ENCODE measurements at regions not wholly inside any gene's neighbourhood (a gene's known extent, or its start where the extent isn't known, plus 50 kb on each side); places are given as distances from the start of the nearest gene placed in this dataset.

GRCh38 chr12:111169456-111169855, 199.4 kb downstream of the PHETA1 start:
- TF ChIP-seq, protein P1, sequence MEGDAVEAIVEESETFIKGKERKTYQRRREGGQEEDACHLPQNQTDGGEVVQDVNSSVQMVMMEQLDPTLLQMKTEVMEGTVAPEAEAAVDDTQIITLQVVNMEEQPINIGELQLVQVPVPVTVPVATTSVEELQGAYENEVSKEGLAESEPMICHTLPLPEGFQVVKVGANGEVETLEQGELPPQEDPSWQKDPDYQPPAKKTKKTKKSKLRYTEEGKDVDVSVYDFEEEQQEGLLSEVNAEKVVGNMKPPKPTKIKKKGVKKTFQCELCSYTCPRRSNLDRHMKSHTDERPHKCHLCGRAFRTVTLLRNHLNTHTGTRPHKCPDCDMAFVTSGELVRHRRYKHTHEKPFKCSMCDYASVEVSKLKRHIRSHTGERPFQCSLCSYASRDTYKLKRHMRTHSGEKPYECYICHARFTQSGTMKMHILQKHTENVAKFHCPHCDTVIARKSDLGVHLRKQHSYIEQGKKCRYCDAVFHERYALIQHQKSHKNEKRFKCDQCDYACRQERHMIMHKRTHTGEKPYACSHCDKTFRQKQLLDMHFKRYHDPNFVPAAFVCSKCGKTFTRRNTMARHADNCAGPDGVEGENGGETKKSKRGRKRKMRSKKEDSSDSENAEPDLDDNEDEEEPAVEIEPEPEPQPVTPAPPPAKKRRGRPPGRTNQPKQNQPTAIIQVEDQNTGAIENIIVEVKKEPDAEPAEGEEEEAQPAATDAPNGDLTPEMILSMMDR (IDR thresholded peaks at IDR 0.05; ENCODE audit: insufficient read depth, low read depth, low read length) = no peak
- DNase-seq (ENCODE audit: low read depth) = no peak
- H3K4me3 ChIP-seq (ENCODE audit: low read depth, low read length) = no peak overlapping the region

DNA sequence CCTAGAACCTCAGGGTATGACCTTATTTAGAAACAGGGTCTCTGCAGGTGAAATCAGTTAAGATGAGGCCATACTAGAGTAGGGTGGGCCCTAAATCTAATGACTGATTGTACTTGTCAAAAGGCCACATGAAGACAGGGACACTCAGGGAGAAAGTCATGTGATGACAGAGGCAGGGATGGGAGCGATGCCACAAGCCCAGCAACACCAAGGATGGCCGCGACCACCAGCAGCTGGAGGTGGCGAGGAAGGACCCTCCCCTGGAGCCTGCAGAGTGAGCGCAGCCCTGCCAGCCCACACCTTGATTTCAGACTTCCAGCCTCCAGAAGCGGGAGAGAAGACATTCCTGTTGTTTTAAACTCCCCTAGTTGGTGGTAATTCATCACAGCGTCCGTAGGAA, 199.9 kb downstream of the PHETA1 start:
- TF ChIP-seq, protein P1 (IDR thresholded peaks at IDR 0.05; ENCODE audit: insufficient read depth, low read depth, low read length) = no peak

GRCh38 chr12:111168009-111168900, 200.6 kb downstream of the PHETA1 start:
- TF ChIP-seq, protein P1 (IDR thresholded peaks at IDR 0.05; ENCODE audit: insufficient read depth, low read depth, low read length) = no peak
- DNase-seq (ENCODE audit: low read depth) = no peak
- no peak overlapping the region for H3K4me3 ChIP-seq (ENCODE audit: low read depth, low read length)

More for the DNA sequence above, 199.9 kb downstream of the PHETA1 start:
- DNase-seq (ENCODE audit: low read depth) = no peak
- H3K4me3 ChIP-seq (ENCODE audit: low read depth, low read length) = no peak overlapping the region

- DNase-seq (ENCODE audit: low read depth) = no peak
Measured at GRCh38 chr12:111166779-111167540, 201.9 kb downstream of the PHETA1 start.

GRCh38 chr12:111164833-111165525, 203.9 kb downstream of the PHETA1 start:
- TF ChIP-seq, protein P1 (IDR thresholded peaks at IDR 0.05; ENCODE audit: insufficient read depth, low read depth, low read length) = no peak
- no peak for DNase-seq (ENCODE audit: low read depth)
- H3K4me3 ChIP-seq (ENCODE audit: low read depth, low read length) = no peak overlapping the region

More at GRCh38 chr12:111166779-111167540, 201.9 kb downstream of the PHETA1 start:
- TF ChIP-seq, protein P1 (IDR thresholded peaks at IDR 0.05; ENCODE audit: insufficient read depth, low read depth, low read length) = no peak
- no peak overlapping the region for H3K4me3 ChIP-seq (ENCODE audit: low read depth, low read length)

GRCh38 chr12:111163422-111163821, 205.5 kb downstream of the PHETA1 start:
- no peak for DNase-seq (ENCODE audit: low read depth)
- H3K4me3 ChIP-seq (ENCODE audit: low read depth, low read length) = no peak overlapping the region
- TF ChIP-seq, protein P1 (IDR thresholded peaks at IDR 0.05; ENCODE audit: insufficient read depth, low read depth, low read length) = no peak

Data from fibroblast of villous mesenchyme (primary cell).